Keratinocyte (primary cell): ENCODE measurements at regions not wholly inside any gene's neighbourhood (a gene's known extent, or its start where the extent isn't known, plus 50 kb on each side); places are given as distances from the start of the nearest gene placed in this dataset.

Source experiments
- DNase-seq: peaks from one replicate; pipeline ENCODE4 v3.0.0-alpha.2; 2011; ENCODE audit warnings: low read depth, missing footprints, low spot score
- FAIRE-seq: peaks from 2 replicates; lab custom pipeline; 2011; peaks lifted over from hg19 to GRCh38; lab: Jason Lieb, UNC
- H2AFZ ChIP-seq: 2 replicates; pipeline ENCODE4 v1.6.0; 2012; ENCODE audit warnings: low read length, control low read depth, inconsistent platforms; ENCODE audit not compliant: control insufficient read depth
- H3K27ac ChIP-seq: 2 replicates; pipeline ENCODE4 v1.5.1; 2011; ENCODE audit warnings: low read length; ENCODE audit not compliant: control insufficient read depth, insufficient read depth
- H3K27me3 ChIP-seq: 3 replicates; pipeline ENCODE4 v1.6.0; 2011; ENCODE audit warnings: low read length; ENCODE audit not compliant: control insufficient read depth, insufficient read depth; ENCODE audit errors: extremely low read depth
- H3K36me3 ChIP-seq, 2 experiments: 2 replicates in 1 of 2; 3 replicates in 1 of 2; pipeline ENCODE4 v1.5.1; 2011; ENCODE audit warnings: low read length in 2 of 2, mild to moderate bottlenecking in 1 of 2; ENCODE audit not compliant: control insufficient read depth in 2 of 2, insufficient read depth in 2 of 2; ENCODE audit errors: extremely low read depth in 1 of 2
- H3K4me1 ChIP-seq: 3 replicates; pipeline ENCODE4 v1.5.1; 2011; ENCODE audit warnings: low read length; ENCODE audit not compliant: control insufficient read depth, insufficient read depth; ENCODE audit errors: extremely low read depth
- H3K4me2 ChIP-seq: 3 replicates; pipeline ENCODE4 v1.6.0; 2011; ENCODE audit warnings: low read depth, low read length; ENCODE audit not compliant: control insufficient read depth, insufficient read depth; ENCODE audit errors: extremely low read depth
- H3K4me3 ChIP-seq, 3 experiments: fragments of 200-600 bp in 1 of 3; sonication (generic) in 1 of 3; 2 replicates in 2 of 3; 3 replicates in 1 of 3; pipeline ENCODE4 v1.5.1; 2011 to 2016; ENCODE audit warnings: low read length in 3 of 3, mild to moderate bottlenecking in 3 of 3, control low read depth in 2 of 3, inconsistent platforms in 1 of 3, low read depth in 1 of 3, mixed read lengths in 1 of 3, mixed run types in 1 of 3, moderate library complexity in 1 of 3; ENCODE audit not compliant: control insufficient read depth in 2 of 3, insufficient read depth in 2 of 3; ENCODE audit errors: extremely low read depth in 1 of 3
- H3K79me2 ChIP-seq: 2 replicates; pipeline ENCODE4 v1.6.0; 2012; ENCODE audit warnings: low read length; ENCODE audit not compliant: control insufficient read depth, insufficient read depth
- H3K9ac ChIP-seq: 3 replicates; pipeline ENCODE4 v1.6.0; 2011; ENCODE audit warnings: low read length; ENCODE audit not compliant: control insufficient read depth, insufficient read depth; ENCODE audit errors: extremely low read depth
- H3K9me1 ChIP-seq: 3 replicates; pipeline ENCODE4 v1.6.0; 2011; ENCODE audit warnings: low read length; ENCODE audit not compliant: control insufficient read depth, insufficient read depth; ENCODE audit errors: extremely low read depth
- H3K9me3 ChIP-seq: 2 replicates; pipeline ENCODE4 v1.5.1; 2012; ENCODE audit warnings: low read depth, low read length; ENCODE audit not compliant: control insufficient read depth
- H4K20me1 ChIP-seq: 3 replicates; pipeline ENCODE4 v1.6.0; 2011; ENCODE audit warnings: low read length; ENCODE audit not compliant: control insufficient read depth, insufficient read depth; ENCODE audit errors: extremely low read depth
- CTCF ChIP-seq, 3 experiments: IDR thresholded peaks in 1 of 3; conservative IDR thresholded peaks in 1 of 3; optimal IDR thresholded peaks in 1 of 3; 2 replicates in 2 of 3; 3 replicates in 1 of 3; pipeline versions ENCODE3 to v1.5.1; 2011; ENCODE audit warnings: low read length in 3 of 3, mild to moderate bottlenecking in 3 of 3, moderate library complexity in 2 of 3, control low read depth in 1 of 3, inconsistent platforms in 1 of 3; ENCODE audit not compliant: insufficient read depth in 2 of 3; ENCODE audit errors: extremely low read depth in 1 of 3
- EZH2 ChIP-seq: IDR thresholded peaks from one replicate; pipeline ENCODE4 v1.6.1; 2012; ENCODE audit warnings: inconsistent platforms, mild to moderate bottlenecking, low read length, moderate library complexity
- dilution Hi-C: fragments of 300-500 bp; cut with MboI; formaldehyde crosslinking; loops from one replicate; pipeline ENCODE4 v1.7.0; 2020; ENCODE audit warnings: low sequenced_read_pairs; ENCODE audit not compliant: extremely low pct_ligation_motif_present

- FAIRE-seq (no peak), DNase-seq (no peak)
- Histone ChIP-seq H3K9me1 (no peaks in the 10 kb centered on the region), H3K9ac (no peak overlapping the region), H3K36me3 (no peaks in the 10 kb centered on the region), H3K4me1 (no peaks in the 10 kb centered on the region), H3K9me3 (no peaks in the 10 kb centered on the region), H2AFZ (no peak overlapping the region), H3K4me2 (no peak overlapping the region), H3K4me3 (no peak overlapping the region), H4K20me1 (no peaks in the 10 kb centered on the region), H3K27me3 (no peaks in the 10 kb centered on the region), H3K79me2 (no peaks in the 10 kb centered on the region), H3K27ac (no peak overlapping the region)
- TF ChIP-seq CTCF (optimal IDR thresholded peaks at IDR 0.05 in 1 of 3, IDR thresholded peaks at IDR 0.05 in 1 of 3, conservative IDR thresholded peaks at IDR 0.05 in 1 of 3; ENCODE audit: extremely low read depth in 1 of 3, insufficient read depth in 2 of 3, low read length in 3 of 3): no peak
- TF ChIP-seq EZH2: no peak
- dilution Hi-C loops: no loop called here
These were observed 323.5 kb upstream of the POM121L12 start for GRCh38 chr7:52711951-52712350.

GRCh38 chr7:52708846-52709245 is 326.6 kb upstream of the POM121L12 start:
- no peak overlapping the region for H3K9ac ChIP-seq
- H2AFZ ChIP-seq: no peak overlapping the region
- no peaks in the 10 kb centered on the region for H3K27me3 ChIP-seq
- TF ChIP-seq EZH2: no peak
- no peak for TF ChIP-seq CTCF (optimal IDR thresholded peaks at IDR 0.05 in 1 of 3, IDR thresholded peaks at IDR 0.05 in 1 of 3, conservative IDR thresholded peaks at IDR 0.05 in 1 of 3; ENCODE audit: extremely low read depth in 1 of 3, insufficient read depth in 2 of 3, low read length in 3 of 3)
- H3K79me2 ChIP-seq: no peaks in the 10 kb centered on the region
- no peaks in the 10 kb centered on the region for H3K9me1 ChIP-seq
- no peaks in the 10 kb centered on the region for H4K20me1 ChIP-seq
- DNase-seq (no peak), FAIRE-seq (no peak)
- dilution Hi-C loops: no loop called here
- H3K4me2 ChIP-seq: no peak overlapping the region
- H3K36me3 ChIP-seq: no peaks in the 10 kb centered on the region
- H3K4me1 ChIP-seq: no peaks in the 10 kb centered on the region
- no peak overlapping the region for H3K4me3 ChIP-seq
- no peaks in the 10 kb centered on the region for H3K9me3 ChIP-seq
- no peak overlapping the region for H3K27ac ChIP-seq
